MM.1S (cell line): ENCODE measurements at regions not wholly inside any gene's neighbourhood (a gene's known extent, or its start where the extent isn't known, plus 50 kb on each side); places are given as distances from the start of the nearest gene placed in this dataset.

Source experiments
- CTCF ChIP-seq: fragments of 300-600 bp; sonication (generic); IDR thresholded peaks from 2 replicates; pipeline ENCODE4 v1.5.1; 2016; ENCODE audit warnings: antibody characterized with exemption, low read length, mixed read lengths
- EZH2 ChIP-seq: fragments of 300-600 bp; sonication (generic); optimal IDR thresholded peaks from 2 replicates; pipeline ENCODE3; 2017; ENCODE audit warnings: low read depth, mild to moderate bottlenecking, antibody characterized with exemption, low read length, mixed read lengths
- EZH2phosphoT487 ChIP-seq: fragments of 300-600 bp; sonication (generic); IDR thresholded peaks from 2 replicates; pipeline ENCODE4 v1.6.1; 2018; ENCODE audit warnings: antibody characterized with exemption, low read length

- TF ChIP-seq EZH2phosphoT487 = no peak
- no peak for TF ChIP-seq CTCF
- no peak for TF ChIP-seq EZH2
Measured at GRCh38 chr4:156517956-156518355, 453.6 kb downstream of the PDGFC start.
